ENCODE measurements at regions not wholly inside any gene's neighbourhood (a gene's known extent, or its start where the extent isn't known, plus 50 kb on each side); places are given as distances from the start of the nearest gene placed in this dataset.
"Not testable (repeated sequence)": the region's sequence is repeated elsewhere in the genome, so short reads cannot be mapped to it uniquely, and the experiment has no call there.

DNA sequence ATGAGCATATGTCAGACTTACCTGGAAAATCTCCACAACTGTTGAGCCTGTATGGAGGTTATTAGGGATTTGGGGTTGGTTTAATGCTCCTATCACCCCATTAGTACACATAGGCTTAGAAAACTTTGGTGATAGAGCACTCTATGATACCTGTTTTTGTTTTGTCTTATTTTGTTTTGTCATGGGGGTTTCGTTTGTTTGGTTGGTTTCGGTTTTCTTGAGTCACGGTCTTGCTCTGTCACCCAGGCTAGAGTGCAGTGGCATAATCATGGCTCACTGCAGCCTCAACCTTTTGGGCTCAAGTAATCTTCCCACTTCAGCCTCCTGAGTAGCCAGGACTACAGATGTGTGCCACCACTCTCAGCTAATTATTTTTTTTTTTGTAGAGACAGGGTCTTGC lies 70.0 kb downstream of the MZT1 start:
- no peak for DNase-seq

DNA sequence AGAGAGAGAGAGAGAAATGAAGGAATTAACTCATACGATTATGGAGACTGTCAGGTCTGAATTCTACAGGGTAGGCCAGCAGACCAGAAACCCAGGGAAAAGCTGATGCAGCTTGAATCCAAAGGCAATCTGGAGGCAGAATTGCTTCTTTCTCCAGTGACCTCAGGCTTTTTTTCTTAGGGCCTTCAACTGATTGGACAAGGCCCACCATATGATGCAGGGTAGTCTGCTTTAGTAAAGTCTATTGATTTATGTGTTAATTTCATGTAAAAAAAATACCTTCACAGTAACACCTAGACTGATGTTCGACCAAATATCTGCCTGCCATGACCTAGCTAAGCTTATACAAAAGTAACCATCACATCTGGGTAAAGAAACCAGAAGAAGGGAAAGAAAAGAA lies 71.1 kb downstream of the MZT1 start:
- no peak for DNase-seq

DNA sequence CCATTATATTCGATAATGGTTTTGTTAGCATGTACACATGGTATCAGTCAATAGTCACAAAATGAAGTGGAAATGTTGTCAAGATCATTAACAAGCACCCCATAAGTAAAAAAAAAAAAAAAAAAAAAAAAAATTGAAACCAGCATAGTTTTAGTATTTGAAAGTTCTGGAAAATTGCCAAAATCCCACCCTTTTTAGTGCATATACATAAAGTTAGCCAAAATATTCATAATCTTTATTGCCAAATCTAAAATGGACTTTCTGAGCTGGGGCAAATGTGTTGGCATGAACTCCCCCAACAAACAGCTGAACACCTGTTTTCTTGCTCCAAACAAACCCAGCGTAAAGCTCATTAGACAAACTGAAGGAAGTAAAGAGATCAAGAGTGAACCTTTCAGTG lies 73.9 kb downstream of the MZT1 start:
- DNase-seq = no peak

DNA sequence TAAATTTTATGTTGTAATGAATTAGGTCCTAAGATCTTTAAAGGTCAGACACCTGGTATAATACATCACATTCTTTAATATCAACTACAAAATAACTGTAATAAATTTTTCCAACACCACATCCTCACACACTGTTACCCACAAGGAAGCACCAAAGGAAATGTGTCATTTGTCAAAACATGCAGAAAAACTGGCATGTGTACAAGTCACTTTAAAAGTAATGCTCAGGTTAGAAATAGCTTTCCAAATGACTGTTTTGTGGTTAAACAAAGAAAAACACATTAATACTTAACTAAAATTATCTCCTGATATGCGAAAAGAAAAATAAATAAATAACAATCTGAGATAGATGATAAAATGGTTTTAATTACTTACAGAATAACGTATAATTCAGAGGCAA lies 74.7 kb downstream of the MZT1 start:
- no peak for DNase-seq

DNA sequence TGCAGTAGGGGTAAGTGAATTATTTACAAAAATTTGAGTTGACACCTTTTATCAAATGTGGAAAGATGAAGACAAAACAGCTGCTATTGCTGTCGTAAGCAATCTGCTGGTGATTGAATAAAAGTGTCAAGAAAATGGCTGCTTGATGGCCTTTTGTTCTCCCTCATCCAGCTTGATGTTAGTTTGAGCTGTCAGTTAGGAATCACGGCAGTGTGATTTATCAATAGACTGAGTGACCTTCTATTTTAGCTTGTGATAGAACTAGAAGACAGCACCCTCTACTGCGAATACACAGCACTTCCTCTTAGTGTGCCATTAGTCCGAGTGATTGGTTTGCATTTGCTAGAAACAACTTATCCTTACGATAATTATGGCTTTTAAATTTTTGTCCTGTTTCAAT lies 76.3 kb downstream of the MZT1 start:
- no peak for DNase-seq

DNA sequence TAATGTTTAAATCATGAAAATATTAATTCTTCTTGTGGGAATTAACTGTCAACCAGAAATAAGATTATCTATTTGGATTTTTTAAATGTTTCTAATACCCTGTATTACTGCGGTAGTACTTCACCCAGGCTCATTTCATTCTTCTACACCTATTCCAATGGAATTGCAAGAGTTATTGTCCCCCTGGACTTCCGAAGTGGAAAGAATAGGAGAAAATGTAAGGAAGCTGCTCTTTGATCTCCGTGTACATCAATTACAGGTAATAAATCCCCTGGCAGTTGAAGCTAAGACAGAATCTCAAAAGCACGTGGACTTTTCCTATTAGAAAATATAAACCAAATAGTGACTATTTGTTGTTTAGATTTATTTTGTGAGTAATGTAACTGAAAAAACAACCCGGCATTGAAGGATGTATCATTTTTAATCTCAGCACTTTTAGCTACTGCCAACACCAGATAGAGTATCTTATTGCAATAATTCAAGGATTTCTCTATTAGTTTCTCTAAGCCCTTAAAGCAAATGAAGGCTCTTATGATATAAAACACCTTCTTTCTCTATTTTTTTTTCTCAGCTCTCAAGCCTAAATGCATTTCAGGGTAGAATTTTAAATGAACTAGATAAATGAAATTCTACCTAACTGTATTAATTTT lies 77.3 kb downstream of the MZT1 start:
- no peak for DNase-seq

DNA sequence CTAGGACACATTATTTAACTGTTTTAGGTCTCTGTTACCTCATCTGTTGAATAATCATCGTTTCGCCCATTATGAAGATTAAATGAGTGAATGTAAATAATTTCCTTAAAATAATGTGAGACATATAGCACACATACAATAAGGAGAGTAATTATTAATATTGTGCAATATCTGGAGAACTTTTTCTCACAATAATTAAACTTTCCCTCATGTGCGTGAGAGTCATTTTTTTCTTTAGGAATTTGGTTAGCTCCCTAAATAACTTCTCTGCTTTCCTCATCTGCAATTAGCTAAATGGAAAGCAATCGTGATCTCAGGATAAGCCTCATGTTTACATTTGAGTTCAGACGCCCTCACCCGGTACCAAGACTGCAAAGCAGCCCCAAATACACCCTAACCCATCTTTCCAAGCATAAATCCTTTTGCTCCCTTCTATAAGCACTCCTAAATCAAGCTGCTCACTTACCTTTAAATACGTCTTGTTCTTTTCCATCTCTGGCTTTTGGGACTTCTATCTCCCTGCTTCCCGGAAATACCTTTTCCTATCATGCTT lies 78.8 kb downstream of the MZT1 start:
- no peak for DNase-seq

DNA sequence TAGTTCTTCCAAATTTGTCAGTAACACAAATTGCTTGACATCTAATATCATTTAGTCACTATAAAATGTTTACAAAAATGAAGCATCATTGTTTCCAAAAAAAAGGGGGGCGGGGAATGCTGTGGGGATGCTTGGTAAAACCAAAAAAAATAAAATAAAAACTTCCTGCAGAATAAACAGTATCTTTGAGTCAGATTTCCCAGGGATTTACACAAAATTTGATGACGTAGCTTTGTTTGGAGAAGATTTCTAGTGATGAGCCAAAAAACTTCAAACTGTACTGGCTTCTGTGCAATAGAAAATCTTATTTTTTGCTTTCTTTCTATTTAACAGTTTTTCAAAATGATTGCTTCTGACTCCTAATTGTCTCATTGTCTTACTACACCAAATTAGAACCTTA lies 80.0 kb downstream of the MZT1 start:
- DNase-seq = no peak

DNA sequence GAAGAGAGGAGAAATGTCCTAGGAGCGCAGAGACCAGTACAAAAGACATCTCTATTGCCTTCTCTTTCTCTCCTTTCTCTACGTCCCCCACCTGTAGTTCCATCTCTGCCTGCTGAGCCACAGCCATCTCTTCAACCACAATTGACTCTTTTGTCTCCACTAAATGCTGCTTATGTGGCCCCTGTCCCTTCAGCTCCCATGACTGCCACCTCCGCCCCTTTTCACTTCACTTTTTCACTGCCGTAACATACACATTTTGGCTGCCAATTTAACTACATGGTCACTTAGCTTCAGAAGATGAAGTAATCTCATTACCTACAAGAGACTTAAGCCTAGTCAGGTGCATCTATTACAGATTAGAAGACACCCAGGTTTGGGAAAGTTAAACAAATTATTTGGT lies 81.9 kb downstream of the MZT1 start:
- no peak for DNase-seq

DNA sequence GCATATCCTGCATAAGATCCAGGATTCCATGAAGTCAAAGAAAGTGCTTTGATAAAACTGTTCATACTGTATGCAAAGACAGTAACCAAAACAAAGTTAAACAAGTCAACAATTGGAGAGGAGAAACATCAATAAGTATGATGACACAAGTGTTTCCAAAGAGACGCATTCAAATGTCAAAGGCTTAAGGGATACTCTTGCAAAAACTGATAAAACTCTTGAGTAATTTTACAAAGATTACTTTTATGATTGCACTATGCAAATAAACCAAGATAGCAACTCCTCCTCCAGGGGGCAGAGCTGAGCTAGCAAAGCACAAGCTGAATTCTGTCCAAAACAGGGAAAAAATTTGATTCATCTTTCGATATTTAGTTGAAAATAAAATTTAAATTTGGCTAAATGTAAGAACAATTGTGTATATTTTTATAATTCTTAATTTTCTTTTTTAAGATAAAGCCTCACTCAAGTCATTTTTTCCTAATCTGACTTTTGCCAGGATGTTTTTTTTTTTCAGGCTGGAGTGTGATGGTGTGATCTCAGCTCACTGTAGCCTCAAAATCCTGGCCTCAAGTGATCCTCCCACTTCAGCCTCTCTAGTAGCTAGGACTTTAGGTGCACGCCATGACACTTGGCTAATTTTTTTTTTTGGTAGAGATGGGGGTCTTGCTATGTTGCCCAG lies 84.0 kb downstream of the MZT1 start:
- peak; percentile 22 for DNase-seq

DNA sequence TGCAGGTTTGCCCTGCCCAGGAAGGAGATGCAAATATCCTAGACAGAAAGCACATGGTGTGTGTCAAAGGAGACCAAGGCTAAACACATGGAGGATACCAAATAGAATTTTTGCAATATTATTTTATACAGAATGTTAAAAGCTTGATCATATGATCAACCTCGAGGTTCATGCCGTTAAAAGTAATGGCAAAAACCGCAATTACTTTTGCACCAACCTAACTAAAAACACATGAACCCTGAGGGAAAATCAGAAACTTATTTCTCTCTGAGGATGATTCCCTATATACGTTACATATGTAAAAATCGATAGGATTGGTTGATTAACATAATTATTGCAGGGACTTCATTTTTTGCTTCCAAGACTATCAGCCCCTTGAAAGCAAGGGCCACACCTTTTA lies 88.1 kb downstream of the MZT1 start:
- DNase-seq = no peak

DNA sequence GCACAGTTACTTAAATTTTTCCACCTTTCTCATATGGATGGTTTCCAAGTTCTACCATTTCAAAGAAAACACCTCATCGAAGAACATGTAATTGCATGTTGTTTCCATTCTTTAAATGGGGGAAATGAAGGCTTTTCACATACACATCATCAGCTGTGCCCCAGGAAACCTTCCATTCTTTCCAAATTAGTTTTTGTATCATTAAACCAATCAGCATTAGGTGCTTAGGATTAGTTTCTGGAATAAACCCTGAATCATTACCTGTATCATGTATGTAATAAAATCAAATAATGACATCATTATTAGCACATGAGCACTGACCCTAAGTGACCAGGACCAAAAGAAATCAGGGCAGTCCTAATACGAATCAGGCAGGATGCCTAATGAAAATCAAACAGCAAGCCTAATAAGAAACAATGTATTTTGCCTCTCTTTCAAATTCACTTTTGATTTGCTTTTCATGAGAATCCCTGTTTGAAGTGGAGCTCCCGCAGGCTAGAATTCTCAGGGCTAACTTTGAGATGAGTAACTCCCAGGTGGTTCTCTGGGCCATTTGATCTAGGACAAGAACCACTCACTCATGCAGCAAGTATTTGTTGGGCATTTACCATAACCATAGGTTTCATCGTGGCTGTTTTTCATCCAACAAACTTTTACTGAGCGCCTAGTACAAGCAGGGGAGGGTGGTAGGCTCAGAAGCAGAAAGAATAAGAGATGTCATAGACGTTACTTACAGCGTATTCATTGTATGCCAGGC lies 89.2 kb downstream of the MZT1 start:
- no peak for DNase-seq

DNA sequence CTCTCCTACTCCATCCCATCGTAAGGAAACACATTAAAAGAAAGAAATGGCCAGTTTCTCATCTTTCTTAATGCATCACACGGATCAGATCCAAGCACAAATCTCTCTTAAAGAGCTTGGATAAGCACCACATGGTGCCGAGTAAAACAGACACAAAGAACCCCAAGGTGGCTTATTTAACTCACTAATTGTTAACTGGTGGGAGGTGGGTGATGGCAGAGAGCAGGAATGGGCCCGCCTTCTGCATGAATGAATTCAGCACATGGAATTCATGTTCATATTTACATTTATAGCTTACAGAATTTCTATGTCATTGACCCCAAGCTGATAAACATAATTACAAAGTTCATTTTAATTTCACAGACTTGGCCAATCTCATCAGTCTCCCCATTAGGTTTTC lies 89.9 kb downstream of the MZT1 start:
- no peak for DNase-seq

DNA sequence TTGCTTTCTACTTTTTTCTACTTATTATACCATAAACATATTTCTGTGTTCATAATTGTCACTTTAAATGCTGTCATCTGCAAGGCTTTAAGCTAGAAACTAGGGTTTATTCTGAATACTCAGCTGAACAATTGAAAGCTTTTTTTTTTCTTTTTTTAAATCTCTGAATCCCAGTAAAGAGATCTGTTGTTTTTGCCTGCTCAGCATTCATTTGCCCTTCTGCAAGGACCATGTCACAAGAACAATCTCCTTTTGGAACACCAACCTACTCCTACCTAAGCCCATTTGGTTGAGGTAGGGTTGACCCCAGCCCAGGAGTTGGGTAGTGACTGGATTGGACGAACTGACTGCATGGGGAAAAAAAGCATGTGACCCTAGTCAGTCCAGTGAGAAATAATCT lies 92.6 kb downstream of the MZT1 start:
- no peak for DNase-seq

DNA sequence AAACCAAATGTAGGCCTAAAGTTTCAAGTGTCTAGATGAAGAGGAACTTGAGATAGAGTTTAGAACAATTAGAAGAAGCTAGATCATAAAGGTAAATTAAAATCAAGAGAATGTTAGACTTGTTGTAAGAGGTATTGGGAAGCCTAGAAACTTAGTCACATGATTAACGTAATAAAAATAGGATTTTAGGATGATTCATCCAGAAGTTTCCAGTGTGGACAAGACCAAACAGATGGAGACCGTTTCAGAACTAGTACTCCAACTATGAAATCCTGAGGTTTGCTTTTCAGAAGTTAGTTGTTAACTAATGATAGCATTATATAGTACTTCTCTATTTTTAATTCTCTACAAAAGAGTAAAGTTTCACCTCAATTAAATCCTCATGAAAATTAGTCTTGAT lies 104.9 kb downstream of the MZT1 start:
- no peak for DNase-seq

DNA sequence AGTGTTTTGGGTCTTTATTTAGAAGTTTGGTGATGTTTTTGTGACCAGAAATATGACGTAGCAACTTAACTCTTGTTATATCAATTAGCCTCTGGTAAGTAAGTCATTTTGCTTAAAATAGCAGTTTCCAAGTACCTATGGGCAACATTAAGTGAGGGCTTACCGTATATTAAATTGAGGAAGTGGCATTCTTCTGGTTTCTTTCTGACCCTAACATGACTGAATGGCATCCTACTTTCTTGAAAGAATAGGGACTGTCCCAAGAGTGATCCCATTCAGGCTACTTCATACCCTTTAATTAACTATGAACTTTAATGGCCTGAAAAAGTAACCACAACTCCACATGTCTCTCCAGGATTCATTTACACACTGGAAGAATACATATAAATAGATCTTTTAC lies 106.6 kb downstream of the MZT1 start:
- DNase-seq = no peak

DNA sequence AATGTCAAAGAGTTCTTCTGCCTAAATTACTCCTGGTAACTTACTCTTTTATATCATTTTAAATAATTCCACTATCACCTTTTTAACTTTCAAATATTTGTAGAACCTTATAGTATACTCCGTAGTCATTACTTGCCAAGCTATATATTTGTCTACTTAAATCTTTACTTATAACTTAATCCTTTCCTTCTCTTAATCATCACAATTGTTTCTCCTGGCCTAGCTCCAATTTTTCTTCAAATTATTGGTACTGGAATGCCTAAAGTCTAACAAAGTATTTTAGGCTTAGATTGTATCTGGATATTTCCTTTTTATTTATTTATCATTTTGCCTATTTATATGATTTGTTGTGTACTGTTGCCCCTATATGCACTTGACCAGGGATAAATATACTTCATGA lies 109.5 kb downstream of the MZT1 start:
- DNase-seq = no peak

DNA sequence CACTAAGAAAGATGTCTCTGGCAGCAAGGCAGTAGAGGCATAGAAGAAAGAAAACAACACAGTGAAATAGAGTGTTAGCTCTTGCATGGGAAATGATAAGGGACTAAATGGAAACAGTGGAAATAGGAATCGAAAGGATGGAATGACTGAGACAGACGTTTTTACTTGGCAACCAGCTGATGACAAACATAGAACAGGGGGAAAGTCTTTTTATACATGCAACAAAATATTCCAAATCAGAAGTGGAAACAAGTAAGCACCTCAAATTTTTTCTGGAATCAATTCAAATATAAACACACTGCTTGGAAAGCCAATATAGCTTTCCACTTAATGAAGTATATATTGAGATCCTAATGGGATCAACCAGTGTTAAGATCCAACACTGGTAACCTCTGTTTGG lies 110.2 kb downstream of the MZT1 start:
- DNase-seq = no peak

DNA sequence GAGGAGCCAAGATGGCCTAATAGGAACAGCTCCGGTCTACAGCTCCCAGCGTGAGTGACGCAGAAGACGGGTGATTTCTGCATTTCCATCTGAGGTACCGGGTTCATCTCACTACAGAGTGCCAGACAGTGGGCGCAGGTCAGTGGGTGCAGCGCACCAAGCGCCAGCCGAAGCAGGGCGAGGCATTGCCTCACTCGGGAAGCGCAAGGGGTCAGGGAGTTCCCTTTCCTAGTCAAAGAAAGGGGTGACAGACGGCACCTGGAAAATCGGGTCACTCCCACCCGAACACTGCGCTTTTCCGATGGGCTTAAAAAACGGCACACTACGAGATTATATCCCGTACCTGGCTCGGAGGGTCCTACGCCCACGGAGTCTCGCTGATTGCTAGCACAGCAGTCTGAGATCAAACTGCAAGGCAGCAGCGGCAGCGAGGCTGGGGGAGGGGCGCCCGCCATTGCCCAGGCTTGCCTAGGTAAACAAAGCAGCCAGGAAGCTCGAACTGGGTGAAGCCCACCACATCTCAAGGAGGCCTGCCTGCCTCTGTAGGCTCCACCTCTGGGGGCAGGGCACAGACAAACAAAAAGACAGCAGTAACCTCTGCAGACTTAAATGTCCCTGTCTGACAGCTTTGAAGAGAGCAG lies 117.1 kb downstream of the MZT1 start:
- not testable (repeated sequence) for DNase-seq

DNA sequence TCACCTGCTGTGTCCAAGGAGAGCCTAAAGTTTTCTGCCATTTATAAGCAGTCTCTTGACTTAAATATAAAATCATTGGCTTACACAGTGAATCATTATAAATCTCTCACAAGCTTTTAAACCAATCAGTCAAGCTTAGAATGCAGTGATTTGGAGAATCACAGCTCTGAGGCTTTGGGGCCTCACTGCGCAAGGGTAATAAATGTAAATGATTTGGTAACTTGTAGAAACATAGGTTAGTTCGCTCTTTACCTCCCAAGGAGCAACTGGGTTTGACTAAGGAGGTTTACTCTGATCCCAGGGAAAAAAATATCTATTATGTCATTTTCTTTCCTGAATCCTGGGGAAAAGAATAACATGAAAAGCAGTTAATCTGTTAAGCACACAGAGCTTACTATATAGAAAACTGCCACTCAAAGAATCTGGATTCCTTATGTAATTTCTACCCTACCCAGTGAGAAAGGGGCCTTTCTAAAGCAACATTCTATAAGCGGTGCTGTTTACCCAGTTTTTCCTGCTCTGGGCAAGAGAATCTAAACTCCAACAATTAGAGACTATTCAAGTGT lies 128.2 kb downstream of the MZT1 start:
- DNase-seq = no peak

DNA sequence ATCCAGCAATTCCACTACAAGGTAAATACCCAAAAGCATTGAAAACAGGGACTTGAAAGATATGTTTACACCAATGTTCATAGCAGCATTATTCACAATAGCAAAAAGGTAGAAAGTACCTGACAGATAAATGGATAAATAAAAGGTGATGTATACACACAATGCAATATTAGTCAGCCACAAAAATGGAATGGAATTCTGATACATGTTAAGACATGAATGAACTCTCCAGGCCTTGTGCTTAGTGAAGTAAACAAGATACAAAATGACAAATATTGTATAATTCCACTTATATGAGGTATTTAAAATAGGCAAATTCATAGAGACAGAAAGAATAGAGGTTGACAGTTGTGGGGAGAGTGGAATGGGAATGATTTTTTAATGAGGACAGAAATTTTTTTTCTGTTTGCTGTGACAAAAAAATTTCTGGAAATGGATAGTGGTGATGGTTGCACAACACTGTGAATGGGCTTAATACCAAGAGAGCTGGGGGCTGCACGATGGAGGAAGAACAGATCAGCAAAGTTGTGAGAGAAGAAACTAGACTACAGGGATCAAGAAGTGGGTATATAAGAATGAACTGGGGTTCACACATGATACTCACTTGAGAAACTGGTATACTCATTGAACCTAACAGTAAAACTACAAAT lies 137.2 kb downstream of the MZT1 start:
- no peak for DNase-seq

DNA sequence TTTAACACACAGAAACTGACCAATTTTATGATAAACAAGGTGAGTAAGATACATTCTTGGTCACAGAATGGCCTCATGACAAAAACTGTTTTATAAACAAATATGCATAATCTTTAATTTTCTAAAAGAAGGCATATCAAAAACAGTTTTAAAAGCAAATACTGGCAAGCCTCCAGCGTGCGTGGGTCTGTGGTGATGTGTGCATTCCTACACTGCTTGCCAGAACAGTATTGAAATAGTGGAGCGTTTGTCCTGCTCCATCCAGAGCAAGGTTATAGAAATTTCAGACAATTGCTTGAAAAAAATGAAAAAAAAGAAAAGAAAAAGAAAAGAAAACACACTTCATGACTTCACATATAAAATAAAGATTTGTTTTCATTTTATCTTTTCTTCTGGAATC lies 140.9 kb downstream of the MZT1 start:
- no peak for DNase-seq

DNA sequence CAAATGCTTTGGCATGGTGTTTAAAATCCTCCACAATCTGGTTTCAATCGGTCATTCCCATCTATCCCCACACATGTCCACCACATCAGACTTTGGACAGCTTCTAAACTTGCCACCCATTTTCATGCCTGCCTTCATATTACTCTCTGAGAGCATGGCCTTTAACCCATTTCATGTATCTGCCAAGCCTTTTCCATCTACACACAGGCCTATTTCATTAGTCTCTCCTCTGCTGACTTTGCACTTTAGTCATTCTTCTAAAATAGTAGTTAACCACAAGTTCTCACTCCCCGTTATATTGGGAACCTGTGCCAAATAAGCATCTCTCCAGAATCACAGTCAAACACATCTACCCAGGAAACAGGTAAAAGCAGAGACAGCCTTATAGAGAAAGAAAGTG lies 142.2 kb downstream of the MZT1 start:
- DNase-seq = no peak

Measured in NK-92 treated with Interleukin-12 subunit alpha and Interleukin-12 subunit beta, amount 100 ng/mL, for 24 hours (cell line).